ENCODE measurements at regions not wholly inside any gene's neighbourhood (a gene's known extent, or its start where the extent isn't known, plus 50 kb on each side); places are given as distances from the start of the nearest gene placed in this dataset.

DNA sequence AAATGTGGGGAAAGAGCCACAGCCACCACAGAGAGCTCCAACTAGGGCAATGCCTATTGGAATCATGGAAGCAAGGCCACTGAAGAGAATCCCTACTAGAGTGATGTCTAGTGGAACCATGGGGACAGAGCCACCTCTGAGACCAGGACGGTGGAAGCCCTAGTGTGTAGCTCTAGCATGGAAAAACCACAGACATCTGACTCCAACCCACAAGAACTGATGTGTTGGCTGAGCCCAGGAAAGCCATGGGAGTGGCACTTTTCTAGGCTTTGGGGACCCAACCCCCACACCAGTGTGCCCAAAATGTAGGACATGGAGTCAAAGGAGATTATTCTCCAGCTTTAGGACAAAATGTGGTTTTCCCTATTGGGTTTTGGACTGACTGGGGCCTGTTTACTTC, 721.9 kb downstream of the BRINP1 start:
- TF ChIP-seq YY1 (tag by site-specific recombination; IDR thresholded peaks at IDR 0.05) (no peak), ZNF23 (tag by site-specific recombination; IDR thresholded peaks at IDR 0.05; ENCODE audit: borderline replicate concordance) (no peak), ZNF530 (tag by site-specific recombination; IDR thresholded peaks at IDR 0.05; ENCODE audit: low read depth) (no peak), ZBTB21 (tag by site-specific recombination; IDR thresholded peaks at IDR 0.05) (no peak)
- TF ChIP-seq, protein P1, sequence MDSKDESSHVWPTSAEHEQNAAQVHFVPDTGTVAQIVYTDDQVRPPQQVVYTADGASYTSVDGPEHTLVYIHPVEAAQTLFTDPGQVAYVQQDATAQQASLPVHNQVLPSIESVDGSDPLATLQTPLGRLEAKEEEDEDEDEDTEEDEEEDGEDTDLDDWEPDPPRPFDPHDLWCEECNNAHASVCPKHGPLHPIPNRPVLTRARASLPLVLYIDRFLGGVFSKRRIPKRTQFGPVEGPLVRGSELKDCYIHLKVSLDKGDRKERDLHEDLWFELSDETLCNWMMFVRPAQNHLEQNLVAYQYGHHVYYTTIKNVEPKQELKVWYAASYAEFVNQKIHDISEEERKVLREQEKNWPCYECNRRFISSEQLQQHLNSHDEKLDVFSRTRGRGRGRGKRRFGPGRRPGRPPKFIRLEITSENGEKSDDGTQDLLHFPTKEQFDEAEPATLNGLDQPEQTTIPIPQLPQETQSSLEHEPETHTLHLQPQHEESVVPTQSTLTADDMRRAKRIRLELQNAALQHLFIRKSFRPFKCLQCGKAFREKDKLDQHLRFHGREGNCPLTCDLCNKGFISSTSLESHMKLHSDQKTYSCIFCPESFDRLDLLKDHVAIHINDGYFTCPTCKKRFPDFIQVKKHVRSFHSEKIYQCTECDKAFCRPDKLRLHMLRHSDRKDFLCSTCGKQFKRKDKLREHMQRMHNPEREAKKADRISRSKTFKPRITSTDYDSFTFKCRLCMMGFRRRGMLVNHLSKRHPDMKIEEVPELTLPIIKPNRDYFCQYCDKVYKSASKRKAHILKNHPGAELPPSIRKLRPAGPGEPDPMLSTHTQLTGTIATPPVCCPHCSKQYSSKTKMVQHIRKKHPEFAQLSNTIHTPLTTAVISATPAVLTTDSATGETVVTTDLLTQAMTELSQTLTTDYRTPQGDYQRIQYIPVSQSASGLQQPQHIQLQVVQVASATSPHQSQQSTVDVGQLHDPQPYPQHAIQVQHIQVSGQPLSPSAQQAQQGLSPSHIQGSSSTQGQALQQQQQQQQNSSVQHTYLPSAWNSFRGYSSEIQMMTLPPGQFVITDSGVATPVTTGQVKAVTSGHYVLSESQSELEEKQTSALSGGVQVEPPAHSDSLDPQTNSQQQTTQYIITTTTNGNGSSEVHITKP (tag by site-specific recombination; IDR thresholded peaks at IDR 0.05) = no peak
- TF ChIP-seq, protein P2, sequence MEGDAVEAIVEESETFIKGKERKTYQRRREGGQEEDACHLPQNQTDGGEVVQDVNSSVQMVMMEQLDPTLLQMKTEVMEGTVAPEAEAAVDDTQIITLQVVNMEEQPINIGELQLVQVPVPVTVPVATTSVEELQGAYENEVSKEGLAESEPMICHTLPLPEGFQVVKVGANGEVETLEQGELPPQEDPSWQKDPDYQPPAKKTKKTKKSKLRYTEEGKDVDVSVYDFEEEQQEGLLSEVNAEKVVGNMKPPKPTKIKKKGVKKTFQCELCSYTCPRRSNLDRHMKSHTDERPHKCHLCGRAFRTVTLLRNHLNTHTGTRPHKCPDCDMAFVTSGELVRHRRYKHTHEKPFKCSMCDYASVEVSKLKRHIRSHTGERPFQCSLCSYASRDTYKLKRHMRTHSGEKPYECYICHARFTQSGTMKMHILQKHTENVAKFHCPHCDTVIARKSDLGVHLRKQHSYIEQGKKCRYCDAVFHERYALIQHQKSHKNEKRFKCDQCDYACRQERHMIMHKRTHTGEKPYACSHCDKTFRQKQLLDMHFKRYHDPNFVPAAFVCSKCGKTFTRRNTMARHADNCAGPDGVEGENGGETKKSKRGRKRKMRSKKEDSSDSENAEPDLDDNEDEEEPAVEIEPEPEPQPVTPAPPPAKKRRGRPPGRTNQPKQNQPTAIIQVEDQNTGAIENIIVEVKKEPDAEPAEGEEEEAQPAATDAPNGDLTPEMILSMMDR (tag by site-specific recombination; IDR thresholded peaks at IDR 0.05) = no peak
- TF ChIP-seq, protein P3, sequence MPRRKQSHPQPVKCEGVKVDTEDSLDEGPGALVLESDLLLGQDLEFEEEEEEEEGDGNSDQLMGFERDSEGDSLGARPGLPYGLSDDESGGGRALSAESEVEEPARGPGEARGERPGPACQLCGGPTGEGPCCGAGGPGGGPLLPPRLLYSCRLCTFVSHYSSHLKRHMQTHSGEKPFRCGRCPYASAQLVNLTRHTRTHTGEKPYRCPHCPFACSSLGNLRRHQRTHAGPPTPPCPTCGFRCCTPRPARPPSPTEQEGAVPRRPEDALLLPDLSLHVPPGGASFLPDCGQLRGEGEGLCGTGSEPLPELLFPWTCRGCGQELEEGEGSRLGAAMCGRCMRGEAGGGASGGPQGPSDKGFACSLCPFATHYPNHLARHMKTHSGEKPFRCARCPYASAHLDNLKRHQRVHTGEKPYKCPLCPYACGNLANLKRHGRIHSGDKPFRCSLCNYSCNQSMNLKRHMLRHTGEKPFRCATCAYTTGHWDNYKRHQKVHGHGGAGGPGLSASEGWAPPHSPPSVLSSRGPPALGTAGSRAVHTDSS (tag by site-specific recombination; IDR thresholded peaks at IDR 0.05) = no peak

Data from HEK293 (cell line).